PFSK-1 (cell line): ENCODE measurements at regions not wholly inside any gene's neighbourhood (a gene's known extent, or its start where the extent isn't known, plus 50 kb on each side); places are given as distances from the start of the nearest gene placed in this dataset.

Experiments used
- FOXP2 ChIP-seq: optimal IDR thresholded peaks from 2 replicates; pipeline ENCODE3; 2011; ENCODE audit warnings: borderline replicate concordance, control low read depth, inconsistent platforms; ENCODE audit not compliant: insufficient read depth; ENCODE audit errors: extremely low read length, extremely low read depth
- POLR2AphosphoS5 ChIP-seq: IDR thresholded peaks from 2 replicates; pipeline ENCODE4 v1.6.1; 2012; ENCODE audit warnings: low read depth, mild to moderate bottlenecking, control low read depth, low read length, moderate library complexity
- SIN3A ChIP-seq: IDR thresholded peaks from 2 replicates; pipeline ENCODE4 v1.6.1; 2012; ENCODE audit warnings: mild to moderate bottlenecking, low read length, moderate library complexity, borderline replicate concordance; ENCODE audit not compliant: insufficient read depth
- TAF1 ChIP-seq: IDR thresholded peaks from 2 replicates; pipeline ENCODE4 v1.6.1; 2012; ENCODE audit warnings: low read length, control low read depth, borderline replicate concordance; ENCODE audit not compliant: insufficient read depth
- TF ChIP-seq, protein P1 (sequence below), 2 experiments: IDR thresholded peaks; 2 replicates each; pipeline versions ENCODE4 v1.6.1 to v1.8.0; 2011 to 2012; ENCODE audit warnings: low read depth in 2 of 2, low read length in 2 of 2, control low read depth in 1 of 2, inconsistent platforms in 1 of 2, mild to moderate bottlenecking in 1 of 2, moderate library complexity in 1 of 2; ENCODE audit not compliant: insufficient read depth in 1 of 2

DNA sequence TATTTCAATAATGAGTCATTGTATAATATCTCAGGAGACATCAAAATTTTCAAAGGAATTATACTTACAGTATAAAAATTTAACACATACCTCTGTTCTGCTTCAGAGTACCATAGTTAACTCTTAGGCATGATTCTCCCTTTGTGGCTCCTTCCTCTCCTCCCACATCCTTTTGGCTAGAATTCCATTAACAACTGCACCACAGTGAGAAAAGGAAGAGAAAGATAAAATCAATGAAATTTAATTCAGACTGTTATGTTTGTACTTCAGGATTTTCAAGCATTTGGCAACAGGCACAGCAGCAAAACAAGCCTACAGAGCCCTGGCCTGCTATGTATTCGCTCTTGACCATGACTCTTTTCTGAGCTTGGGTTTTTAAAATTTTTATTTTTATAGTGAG lies 57.2 kb upstream of the SGIP1 start:
- 0 out of 2 replicates have a peak, but pooled peaks have one; percentile 22 for TF ChIP-seq TAF1
- TF ChIP-seq SIN3A: no peak
- no peak for TF ChIP-seq FOXP2

DNA sequence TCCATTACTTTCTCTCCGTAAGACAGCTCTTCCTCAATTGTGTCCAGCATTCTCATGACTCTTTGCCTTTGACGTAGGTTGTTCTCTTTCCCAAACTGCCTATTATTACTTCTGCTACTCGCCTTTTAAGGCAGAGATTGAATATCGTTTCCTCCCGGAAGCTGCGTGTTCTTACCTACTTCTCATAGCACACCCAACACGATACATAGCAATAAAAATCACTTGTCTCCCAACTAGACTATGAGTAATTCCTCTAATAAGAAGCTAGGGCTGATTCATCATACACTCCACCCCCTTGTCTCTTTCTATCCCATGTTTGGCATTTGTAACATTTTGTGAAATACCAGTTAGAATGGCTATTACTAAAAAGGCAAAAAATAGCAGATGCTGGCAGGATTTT lies 55.8 kb upstream of the SGIP1 start:
- TF ChIP-seq POLR2AphosphoS5: no peak
- TF ChIP-seq TAF1: no peak
- TF ChIP-seq, protein P1, sequence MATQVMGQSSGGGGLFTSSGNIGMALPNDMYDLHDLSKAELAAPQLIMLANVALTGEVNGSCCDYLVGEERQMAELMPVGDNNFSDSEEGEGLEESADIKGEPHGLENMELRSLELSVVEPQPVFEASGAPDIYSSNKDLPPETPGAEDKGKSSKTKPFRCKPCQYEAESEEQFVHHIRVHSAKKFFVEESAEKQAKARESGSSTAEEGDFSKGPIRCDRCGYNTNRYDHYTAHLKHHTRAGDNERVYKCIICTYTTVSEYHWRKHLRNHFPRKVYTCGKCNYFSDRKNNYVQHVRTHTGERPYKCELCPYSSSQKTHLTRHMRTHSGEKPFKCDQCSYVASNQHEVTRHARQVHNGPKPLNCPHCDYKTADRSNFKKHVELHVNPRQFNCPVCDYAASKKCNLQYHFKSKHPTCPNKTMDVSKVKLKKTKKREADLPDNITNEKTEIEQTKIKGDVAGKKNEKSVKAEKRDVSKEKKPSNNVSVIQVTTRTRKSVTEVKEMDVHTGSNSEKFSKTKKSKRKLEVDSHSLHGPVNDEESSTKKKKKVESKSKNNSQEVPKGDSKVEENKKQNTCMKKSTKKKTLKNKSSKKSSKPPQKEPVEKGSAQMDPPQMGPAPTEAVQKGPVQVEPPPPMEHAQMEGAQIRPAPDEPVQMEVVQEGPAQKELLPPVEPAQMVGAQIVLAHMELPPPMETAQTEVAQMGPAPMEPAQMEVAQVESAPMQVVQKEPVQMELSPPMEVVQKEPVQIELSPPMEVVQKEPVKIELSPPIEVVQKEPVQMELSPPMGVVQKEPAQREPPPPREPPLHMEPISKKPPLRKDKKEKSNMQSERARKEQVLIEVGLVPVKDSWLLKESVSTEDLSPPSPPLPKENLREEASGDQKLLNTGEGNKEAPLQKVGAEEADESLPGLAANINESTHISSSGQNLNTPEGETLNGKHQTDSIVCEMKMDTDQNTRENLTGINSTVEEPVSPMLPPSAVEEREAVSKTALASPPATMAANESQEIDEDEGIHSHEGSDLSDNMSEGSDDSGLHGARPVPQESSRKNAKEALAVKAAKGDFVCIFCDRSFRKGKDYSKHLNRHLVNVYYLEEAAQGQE (IDR thresholded peaks at IDR 0.05; ENCODE audit: insufficient read depth in 1 of 2, low read depth in 2 of 2, low read length in 2 of 2): no peak
- TF ChIP-seq FOXP2: no peak
- TF ChIP-seq SIN3A: no peak

- no peak for TF ChIP-seq TAF1
- TF ChIP-seq, protein P1 (IDR thresholded peaks at IDR 0.05; ENCODE audit: insufficient read depth in 1 of 2, low read depth in 2 of 2, low read length in 2 of 2): no peak
- TF ChIP-seq POLR2AphosphoS5: no peak
- no peak for TF ChIP-seq SIN3A
- no peak for TF ChIP-seq FOXP2
Observed at GRCh38 chr1:66480162-66480561, 53.8 kb upstream of the SGIP1 start.
